A673 (cell line): ENCODE measurements at regions not wholly inside any gene's neighbourhood (a gene's known extent, or its start where the extent isn't known, plus 50 kb on each side); places are given as distances from the start of the nearest gene placed in this dataset.

Experiments used
- BruUV-seq: library from RNA; stranded (reverse); fragments of 400-500 nt; replicated peaks from 2 replicates; lab custom pipeline; 2021; lab: Mats Ljungman, UMichigan
- CTCF ChIA-PET: fragments of 300-600 bp; sonication (Branson Sonifier 250); formaldehyde crosslinking; loops from one replicate; lab custom pipeline; 2022; ENCODE audit warnings: antibody characterized with exemption; lab: Charles Lee
- POLR2A ChIA-PET: fragments of 300-600 bp; sonication (Branson Sonifier 250); formaldehyde crosslinking; loops from one replicate; lab custom pipeline; 2022; ENCODE audit warnings: antibody characterized with exemption; ENCODE audit not compliant: low non-redundant PET; lab: Charles Lee
- DNase-seq: peaks from one replicate; pipeline ENCODE4 v3.0.0-alpha.2; 2015; ENCODE audit warnings: low spot score
- H3K27ac ChIP-seq: fragments of 200-600 bp; sonication (generic); 2 replicates; pipeline ENCODE4 v1.5.1; 2016; ENCODE audit warnings: mixed run types, low read depth, mild to moderate bottlenecking, mixed read lengths, antibody characterized with exemption, low read length; ENCODE audit not compliant: poor library complexity, severe bottlenecking
- H3K27me3 ChIP-seq: fragments of 200-600 bp; sonication (generic); replicated peaks from 2 replicates; pipeline ENCODE4 v1.6.1; 2017; ENCODE audit warnings: mixed run types, low read depth, mild to moderate bottlenecking, mixed read lengths, antibody characterized with exemption, low read length; ENCODE audit not compliant: insufficient read depth, poor library complexity
- H3K36me3 ChIP-seq: fragments of 200-600 bp; sonication (generic); 2 replicates; pipeline ENCODE4 v1.6.1; 2016; ENCODE audit warnings: mixed run types, mild to moderate bottlenecking, mixed read lengths, antibody characterized with exemption, low read length; ENCODE audit not compliant: insufficient read depth, poor library complexity, severe bottlenecking
- H3K4me1 ChIP-seq: fragments of 200-600 bp; sonication (generic); 2 replicates; pipeline ENCODE4 v1.6.1; 2017; ENCODE audit warnings: mixed run types, mild to moderate bottlenecking, mixed read lengths, antibody characterized with exemption, low read length; ENCODE audit not compliant: insufficient read depth, poor library complexity, severe bottlenecking
- H3K4me3 ChIP-seq: fragments of 200-600 bp; sonication (generic); 2 replicates; pipeline ENCODE4 v1.5.1; 2016; ENCODE audit warnings: low read depth, mixed run types, mild to moderate bottlenecking, mixed read lengths, low read length; ENCODE audit not compliant: poor library complexity, severe bottlenecking
- H3K9me3 ChIP-seq: fragments of 200-600 bp; sonication (generic); 2 replicates; pipeline ENCODE4 v1.6.1; 2016; ENCODE audit warnings: mixed run types, low read depth, mild to moderate bottlenecking, mixed read lengths, antibody characterized with exemption, low read length; ENCODE audit not compliant: poor library complexity, severe bottlenecking
- CTCF ChIP-seq: fragments of 300-800, 200-600 bp; sonication (generic); conservative IDR thresholded peaks from 2 replicates; pipeline ENCODE4 v1.5.1; 2017; ENCODE audit warnings: low read depth, mild to moderate bottlenecking, antibody characterized with exemption, low read length, moderate library complexity, mixed read lengths
- EZH2 ChIP-seq: fragments of 200-600 bp; sonication (generic); IDR thresholded peaks from 2 replicates; pipeline ENCODE4 v1.6.1; 2017; ENCODE audit warnings: borderline replicate concordance, low read depth, mild to moderate bottlenecking, mixed read lengths, antibody characterized with exemption, low read length; ENCODE audit not compliant: poor library complexity, severe bottlenecking
- intact Hi-C: fragments of 100-400 bp; cut with micrococcal nuclease; formaldehyde crosslinking; loops from one replicate; pipeline ENCODE4 v1.10.0; 2022; ENCODE audit not compliant: unreplicated experiment

- no peaks in the 10 kb centered on the region for H3K4me1 ChIP-seq
- no peaks in the 10 kb centered on the region for H3K27me3 ChIP-seq
- no peak overlapping the region for H3K27ac ChIP-seq
- TF ChIP-seq EZH2 = no peak
- no peak for TF ChIP-seq CTCF
- ChIA-PET POLR2A (no interaction called here), CTCF (no interaction called here)
- DNase-seq = no peak
- H3K9me3 ChIP-seq = no peaks in the 10 kb centered on the region
- no TSS peak for BruUV-seq
- intact Hi-C loops = no loop called here
- no peaks in the 10 kb centered on the region for H3K36me3 ChIP-seq
- no peak overlapping the region for H3K4me3 ChIP-seq
These were observed 986.7 kb downstream of the BCL11A start for GRCh38 chr2:59566739-59567138.

GRCh38 chr2:59561281-59561680 is 992.2 kb downstream of the BCL11A start:
- Histone ChIP-seq H3K27me3 (no peaks in the 10 kb centered on the region), H3K4me3 (no peak overlapping the region), H3K4me1 (no peaks in the 10 kb centered on the region), H3K36me3 (no peaks in the 10 kb centered on the region), H3K27ac (no peak overlapping the region), H3K9me3 (no peaks in the 10 kb centered on the region)
- intact Hi-C loops = no loop called here
- CTCF ChIA-PET = no interaction called here
- no peak for TF ChIP-seq EZH2
- no peak for TF ChIP-seq CTCF
- no peak for DNase-seq
- no TSS peak for BruUV-seq
- POLR2A ChIA-PET = no interaction called here

GRCh38 chr2:59560769-59561168 is 992.7 kb downstream of the BCL11A start:
- intact Hi-C loops = no loop called here
- Histone ChIP-seq H3K4me3 (no peak overlapping the region), H3K9me3 (no peaks in the 10 kb centered on the region), H3K27me3 (no peaks in the 10 kb centered on the region), H3K36me3 (no peaks in the 10 kb centered on the region), H3K4me1 (no peaks in the 10 kb centered on the region), H3K27ac (no peak overlapping the region)
- ChIA-PET POLR2A (no interaction called here), CTCF (no interaction called here)
- DNase-seq = no peak
- TF ChIP-seq CTCF (no peak), EZH2 (no peak)
- BruUV-seq = no TSS peak
